ENCODE measurements at regions not wholly inside any gene's neighbourhood (a gene's known extent, or its start where the extent isn't known, plus 50 kb on each side); places are given as distances from the start of the nearest gene placed in this dataset.

DNA sequence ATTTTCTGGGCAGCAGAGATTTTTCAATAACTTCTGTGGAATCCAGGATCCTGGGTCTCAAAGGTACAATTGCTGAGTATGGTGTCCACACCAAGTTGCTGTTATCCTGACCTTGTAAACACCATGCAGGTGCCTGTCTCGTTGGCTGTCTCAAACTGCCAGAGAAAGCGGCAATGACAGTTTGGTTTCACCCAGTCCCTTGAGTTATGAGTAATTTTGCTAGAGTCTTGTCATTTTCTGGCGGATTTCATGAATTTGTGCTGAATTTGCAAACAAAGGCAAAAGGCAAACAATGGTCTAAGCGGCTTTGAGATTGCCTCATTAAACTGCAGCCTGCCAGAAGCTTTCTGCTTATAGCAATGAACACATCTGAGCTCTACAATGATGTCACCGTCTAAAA lies 847.9 kb downstream of the RAB28 start (continued):
- TF ChIP-seq, protein P1, sequence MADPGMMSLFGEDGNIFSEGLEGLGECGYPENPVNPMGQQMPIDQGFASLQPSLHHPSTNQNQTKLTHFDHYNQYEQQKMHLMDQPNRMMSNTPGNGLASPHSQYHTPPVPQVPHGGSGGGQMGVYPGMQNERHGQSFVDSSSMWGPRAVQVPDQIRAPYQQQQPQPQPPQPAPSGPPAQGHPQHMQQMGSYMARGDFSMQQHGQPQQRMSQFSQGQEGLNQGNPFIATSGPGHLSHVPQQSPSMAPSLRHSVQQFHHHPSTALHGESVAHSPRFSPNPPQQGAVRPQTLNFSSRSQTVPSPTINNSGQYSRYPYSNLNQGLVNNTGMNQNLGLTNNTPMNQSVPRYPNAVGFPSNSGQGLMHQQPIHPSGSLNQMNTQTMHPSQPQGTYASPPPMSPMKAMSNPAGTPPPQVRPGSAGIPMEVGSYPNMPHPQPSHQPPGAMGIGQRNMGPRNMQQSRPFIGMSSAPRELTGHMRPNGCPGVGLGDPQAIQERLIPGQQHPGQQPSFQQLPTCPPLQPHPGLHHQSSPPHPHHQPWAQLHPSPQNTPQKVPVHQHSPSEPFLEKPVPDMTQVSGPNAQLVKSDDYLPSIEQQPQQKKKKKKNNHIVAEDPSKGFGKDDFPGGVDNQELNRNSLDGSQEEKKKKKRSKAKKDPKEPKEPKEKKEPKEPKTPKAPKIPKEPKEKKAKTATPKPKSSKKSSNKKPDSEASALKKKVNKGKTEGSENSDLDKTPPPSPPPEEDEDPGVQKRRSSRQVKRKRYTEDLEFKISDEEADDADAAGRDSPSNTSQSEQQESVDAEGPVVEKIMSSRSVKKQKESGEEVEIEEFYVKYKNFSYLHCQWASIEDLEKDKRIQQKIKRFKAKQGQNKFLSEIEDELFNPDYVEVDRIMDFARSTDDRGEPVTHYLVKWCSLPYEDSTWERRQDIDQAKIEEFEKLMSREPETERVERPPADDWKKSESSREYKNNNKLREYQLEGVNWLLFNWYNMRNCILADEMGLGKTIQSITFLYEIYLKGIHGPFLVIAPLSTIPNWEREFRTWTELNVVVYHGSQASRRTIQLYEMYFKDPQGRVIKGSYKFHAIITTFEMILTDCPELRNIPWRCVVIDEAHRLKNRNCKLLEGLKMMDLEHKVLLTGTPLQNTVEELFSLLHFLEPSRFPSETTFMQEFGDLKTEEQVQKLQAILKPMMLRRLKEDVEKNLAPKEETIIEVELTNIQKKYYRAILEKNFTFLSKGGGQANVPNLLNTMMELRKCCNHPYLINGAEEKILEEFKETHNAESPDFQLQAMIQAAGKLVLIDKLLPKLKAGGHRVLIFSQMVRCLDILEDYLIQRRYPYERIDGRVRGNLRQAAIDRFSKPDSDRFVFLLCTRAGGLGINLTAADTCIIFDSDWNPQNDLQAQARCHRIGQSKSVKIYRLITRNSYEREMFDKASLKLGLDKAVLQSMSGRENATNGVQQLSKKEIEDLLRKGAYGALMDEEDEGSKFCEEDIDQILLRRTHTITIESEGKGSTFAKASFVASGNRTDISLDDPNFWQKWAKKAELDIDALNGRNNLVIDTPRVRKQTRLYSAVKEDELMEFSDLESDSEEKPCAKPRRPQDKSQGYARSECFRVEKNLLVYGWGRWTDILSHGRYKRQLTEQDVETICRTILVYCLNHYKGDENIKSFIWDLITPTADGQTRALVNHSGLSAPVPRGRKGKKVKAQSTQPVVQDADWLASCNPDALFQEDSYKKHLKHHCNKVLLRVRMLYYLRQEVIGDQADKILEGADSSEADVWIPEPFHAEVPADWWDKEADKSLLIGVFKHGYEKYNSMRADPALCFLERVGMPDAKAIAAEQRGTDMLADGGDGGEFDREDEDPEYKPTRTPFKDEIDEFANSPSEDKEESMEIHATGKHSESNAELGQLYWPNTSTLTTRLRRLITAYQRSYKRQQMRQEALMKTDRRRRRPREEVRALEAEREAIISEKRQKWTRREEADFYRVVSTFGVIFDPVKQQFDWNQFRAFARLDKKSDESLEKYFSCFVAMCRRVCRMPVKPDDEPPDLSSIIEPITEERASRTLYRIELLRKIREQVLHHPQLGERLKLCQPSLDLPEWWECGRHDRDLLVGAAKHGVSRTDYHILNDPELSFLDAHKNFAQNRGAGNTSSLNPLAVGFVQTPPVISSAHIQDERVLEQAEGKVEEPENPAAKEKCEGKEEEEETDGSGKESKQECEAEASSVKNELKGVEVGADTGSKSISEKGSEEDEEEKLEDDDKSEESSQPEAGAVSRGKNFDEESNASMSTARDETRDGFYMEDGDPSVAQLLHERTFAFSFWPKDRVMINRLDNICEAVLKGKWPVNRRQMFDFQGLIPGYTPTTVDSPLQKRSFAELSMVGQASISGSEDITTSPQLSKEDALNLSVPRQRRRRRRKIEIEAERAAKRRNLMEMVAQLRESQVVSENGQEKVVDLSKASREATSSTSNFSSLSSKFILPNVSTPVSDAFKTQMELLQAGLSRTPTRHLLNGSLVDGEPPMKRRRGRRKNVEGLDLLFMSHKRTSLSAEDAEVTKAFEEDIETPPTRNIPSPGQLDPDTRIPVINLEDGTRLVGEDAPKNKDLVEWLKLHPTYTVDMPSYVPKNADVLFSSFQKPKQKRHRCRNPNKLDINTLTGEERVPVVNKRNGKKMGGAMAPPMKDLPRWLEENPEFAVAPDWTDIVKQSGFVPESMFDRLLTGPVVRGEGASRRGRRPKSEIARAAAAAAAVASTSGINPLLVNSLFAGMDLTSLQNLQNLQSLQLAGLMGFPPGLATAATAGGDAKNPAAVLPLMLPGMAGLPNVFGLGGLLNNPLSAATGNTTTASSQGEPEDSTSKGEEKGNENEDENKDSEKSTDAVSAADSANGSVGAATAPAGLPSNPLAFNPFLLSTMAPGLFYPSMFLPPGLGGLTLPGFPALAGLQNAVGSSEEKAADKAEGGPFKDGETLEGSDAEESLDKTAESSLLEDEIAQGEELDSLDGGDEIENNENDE (IDR thresholded peaks at IDR 0.05; ENCODE audit: insufficient replicate concordance, low read length) = no peak
- TF ChIP-seq POU5F1 (IDR thresholded peaks at IDR 0.05; ENCODE audit: low read depth, low read length) (no peak), BRCA1 (IDR thresholded peaks at IDR 0.05; ENCODE audit: low read depth, low read length) (no peak), ZNF274 (IDR thresholded peaks at IDR 0.05; ENCODE audit: borderline replicate concordance, extremely low read depth, low read length) (no peak)
